ENCODE measurements at regions not wholly inside any gene's neighbourhood (a gene's known extent, or its start where the extent isn't known, plus 50 kb on each side); places are given as distances from the start of the nearest gene placed in this dataset.

GRCh38 chr7:123355576-123356190 is 155.9 kb upstream of the SLC13A1 start:
- DNase-seq (ENCODE audit: low read depth in 1 of 2, low spot score in 1 of 2), result peak in 1 of 2 experiments; percentile 2
- CTCF ChIA-PET, result interaction anchor here (0.7 to 4.4 kb wide), 2 partner anchors 12 to 16 kb away, joined by 3 to 18 read pairs; no protein-coding TSS in a partner anchor

DNA sequence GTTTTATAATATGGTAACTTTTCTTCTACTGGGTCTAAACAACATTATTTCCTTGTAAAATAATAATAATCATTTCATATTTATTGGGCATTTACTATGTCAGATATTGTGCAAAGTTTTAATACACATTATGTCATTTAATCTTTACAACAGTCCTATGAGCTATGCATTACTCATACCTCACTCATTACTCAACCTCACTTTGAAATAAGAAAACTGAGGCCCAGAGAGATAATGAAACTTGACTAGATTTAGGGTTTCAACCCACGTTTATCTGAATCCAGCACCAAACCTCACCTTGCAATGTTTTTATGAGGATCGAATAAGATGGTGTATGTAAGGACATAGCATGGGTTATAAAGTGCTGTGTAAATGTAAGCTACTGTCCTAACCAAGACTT is 153.2 kb upstream of the SLC13A1 start:
- no peak for FAIRE-seq
- Histone ChIP-seq H3K4me2 (no peak overlapping the region), H3K27ac (no peak overlapping the region), H3K4me1 (no peaks in the 10 kb centered on the region), H3K4me3 (no peak overlapping the region), H3K9me3 (no peaks in the 10 kb centered on the region)
- TF ChIP-seq NPAS2 (CRISPR knock-in tag; IDR thresholded peaks at IDR 0.05; ENCODE audit: borderline replicate concordance), result no peak
- no peak for TF ChIP-seq KDM1A (IDR thresholded peaks at IDR 0.05; ENCODE audit: low read depth)
- TF ChIP-seq RCOR1 (IDR thresholded peaks at IDR 0.05; ENCODE audit: low read depth, low read length), result no peak
- no peak for TF ChIP-seq PHF8 (IDR thresholded peaks at IDR 0.05; ENCODE audit: borderline replicate concordance, low read depth)
- no peak; a peak in 1 of 6 replicates for ATAC-seq
- WGBS (ENCODE audit: missing lambda C conversion rate), result 0% methylated on average over 2 of the region's 2 CpGs
- ChIA-PET POLR2A (no interaction called here), CTCF (interaction anchor here (4.4 kb wide), 1 partner anchor 14 kb away, joined by 18 read pairs; no protein-coding TSS in a partner anchor)
- no peak for DNase-seq (ENCODE audit: low read depth in 1 of 2, low spot score in 1 of 2)

More at GRCh38 chr7:123355576-123356190, 155.9 kb upstream of the SLC13A1 start:
- H3K4me3 ChIP-seq, result no peak overlapping the region
- no peaks in the 10 kb centered on the region for H3K9me3 ChIP-seq
- H3K4me1 ChIP-seq, result no peaks in the 10 kb centered on the region
- 2% methylated on average over 5 of the region's 5 CpGs for WGBS (ENCODE audit: missing lambda C conversion rate)
- no peak overlapping the region for H3K4me2 ChIP-seq
- FAIRE-seq (no peak), ATAC-seq (peak; percentile 81 to 83; a peak in 5 of 6 replicates)
- H3K27ac ChIP-seq, result no peak overlapping the region
- no peak for TF ChIP-seq PHF8 (IDR thresholded peaks at IDR 0.05; ENCODE audit: borderline replicate concordance, low read depth)
- TF ChIP-seq FOSL2 (IDR thresholded peaks at IDR 0.05), result no peak
- TF ChIP-seq FOSL2 (CRISPR knock-in tag; IDR thresholded peaks at IDR 0.05), result peak; percentile 10; the same call in 1 of the 2 replicates
- no peak for TF ChIP-seq CHD2 (IDR thresholded peaks at IDR 0.05; ENCODE audit: low read length, partially characterized antibody)
- POLR2A ChIA-PET, result no interaction called here

DNA sequence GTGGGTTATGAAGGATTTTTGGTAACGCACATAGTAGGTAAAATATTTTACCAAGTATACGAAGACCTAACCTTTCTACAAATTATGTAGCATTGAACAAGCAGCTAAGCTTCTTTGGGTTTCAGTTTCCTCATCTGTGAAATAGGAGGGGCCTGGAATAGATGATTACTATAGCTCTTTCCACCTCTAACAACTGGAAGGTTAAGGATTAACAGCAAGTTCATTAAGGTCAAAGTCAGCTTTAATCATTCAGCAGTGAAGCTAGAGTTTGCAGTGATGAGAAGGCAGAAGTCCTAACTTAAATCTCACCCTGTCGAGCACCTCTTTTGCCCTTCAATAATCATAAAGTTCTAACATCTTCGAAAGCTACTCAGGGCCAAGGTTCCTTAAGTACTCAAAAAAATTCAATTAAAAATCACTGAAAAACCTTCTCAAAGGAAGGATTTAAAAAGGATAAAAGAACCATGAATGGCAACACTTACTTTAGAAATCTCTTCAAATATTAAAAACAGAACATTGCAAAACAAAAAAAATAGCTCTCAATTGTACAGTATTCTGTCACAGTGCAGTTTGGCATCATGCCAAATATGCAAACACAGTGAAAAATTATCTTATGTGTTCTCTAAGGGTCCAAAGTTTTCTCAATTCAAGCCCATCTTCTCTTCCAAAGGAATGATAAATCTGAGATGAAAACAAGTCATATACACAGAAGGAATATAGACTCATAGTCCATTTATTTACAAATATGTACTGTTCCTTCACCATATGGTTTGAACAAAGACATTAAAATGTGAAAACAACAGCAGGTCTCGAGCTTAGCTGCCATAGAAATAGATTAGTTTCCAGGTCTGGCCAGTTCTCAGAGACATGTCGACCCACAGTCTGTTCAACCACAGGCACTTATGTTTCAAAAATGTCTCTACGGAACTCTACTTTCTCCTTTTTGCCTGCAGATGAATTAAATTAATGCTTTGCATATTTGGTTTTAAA is 152.0 kb upstream of the SLC13A1 start:
- ChIA-PET CTCF (interaction anchor here (1.2 to 4.4 kb wide), 2 partner anchors 15 to 16 kb away, joined by 3 to 18 read pairs; no protein-coding TSS in a partner anchor), POLR2A (no interaction called here)
- Histone ChIP-seq H3K9me3 (no peaks in the 10 kb centered on the region), H3K4me3 (no peak overlapping the region), H3K4me2 (no peak overlapping the region), H3K27ac (no peak overlapping the region), H3K4me1 (no peaks in the 10 kb centered on the region)
- ATAC-seq, result no peak
- no peak for TF ChIP-seq BCL3 (IDR thresholded peaks at IDR 0.05)
- TF ChIP-seq MAFK (IDR thresholded peaks at IDR 0.05; ENCODE audit: partially characterized antibody), result no peak
- no peak for TF ChIP-seq NPAS2 (CRISPR knock-in tag; IDR thresholded peaks at IDR 0.05; ENCODE audit: borderline replicate concordance)
- TF ChIP-seq, protein P1, sequence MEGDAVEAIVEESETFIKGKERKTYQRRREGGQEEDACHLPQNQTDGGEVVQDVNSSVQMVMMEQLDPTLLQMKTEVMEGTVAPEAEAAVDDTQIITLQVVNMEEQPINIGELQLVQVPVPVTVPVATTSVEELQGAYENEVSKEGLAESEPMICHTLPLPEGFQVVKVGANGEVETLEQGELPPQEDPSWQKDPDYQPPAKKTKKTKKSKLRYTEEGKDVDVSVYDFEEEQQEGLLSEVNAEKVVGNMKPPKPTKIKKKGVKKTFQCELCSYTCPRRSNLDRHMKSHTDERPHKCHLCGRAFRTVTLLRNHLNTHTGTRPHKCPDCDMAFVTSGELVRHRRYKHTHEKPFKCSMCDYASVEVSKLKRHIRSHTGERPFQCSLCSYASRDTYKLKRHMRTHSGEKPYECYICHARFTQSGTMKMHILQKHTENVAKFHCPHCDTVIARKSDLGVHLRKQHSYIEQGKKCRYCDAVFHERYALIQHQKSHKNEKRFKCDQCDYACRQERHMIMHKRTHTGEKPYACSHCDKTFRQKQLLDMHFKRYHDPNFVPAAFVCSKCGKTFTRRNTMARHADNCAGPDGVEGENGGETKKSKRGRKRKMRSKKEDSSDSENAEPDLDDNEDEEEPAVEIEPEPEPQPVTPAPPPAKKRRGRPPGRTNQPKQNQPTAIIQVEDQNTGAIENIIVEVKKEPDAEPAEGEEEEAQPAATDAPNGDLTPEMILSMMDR (IDR thresholded peaks at IDR 0.05), result no peak
- TF ChIP-seq MYC (IDR thresholded peaks at IDR 0.05; ENCODE audit: borderline replicate concordance, low read length), result no peak
- no peak for TF ChIP-seq KDM1A (IDR thresholded peaks at IDR 0.05; ENCODE audit: low read depth)
- TF ChIP-seq ZFP36 (IDR thresholded peaks at IDR 0.05; ENCODE audit: borderline replicate concordance, partially characterized antibody), result no peak
- TF ChIP-seq EHF (CRISPR knock-in tag; IDR thresholded peaks at IDR 0.05), result no peak
- TF ChIP-seq HOXA7 (CRISPR knock-in tag; IDR thresholded peaks at IDR 0.05), result no peak
- no peak for TF ChIP-seq CBX2 (IDR thresholded peaks at IDR 0.05; ENCODE audit: borderline replicate concordance, low read depth)
- TF ChIP-seq, protein P2, sequence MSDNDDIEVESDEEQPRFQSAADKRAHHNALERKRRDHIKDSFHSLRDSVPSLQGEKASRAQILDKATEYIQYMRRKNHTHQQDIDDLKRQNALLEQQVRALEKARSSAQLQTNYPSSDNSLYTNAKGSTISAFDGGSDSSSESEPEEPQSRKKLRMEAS (IDR thresholded peaks at IDR 0.05), result no peak
- TF ChIP-seq HOXB13 (CRISPR knock-in tag; IDR thresholded peaks at IDR 0.05; ENCODE audit: low read depth), result no peak
- TF ChIP-seq HEYL (CRISPR knock-in tag; IDR thresholded peaks at IDR 0.05), result no peak
- no peak for TF ChIP-seq HOXB5 (CRISPR knock-in tag; IDR thresholded peaks at IDR 0.05)
- no peak for FAIRE-seq
- DNase-seq (ENCODE audit: low read depth in 1 of 2, low spot score in 1 of 2), result no peak
- WGBS (ENCODE audit: missing lambda C conversion rate), result 15% methylated on average over 7 of the region's 7 CpGs

Data from A549 (cell line).